Muscle of arm (tissue), 1 donor: ENCODE measurements at regions not wholly inside any gene's neighbourhood (a gene's known extent, or its start where the extent isn't known, plus 50 kb on each side); places are given as distances from the start of the nearest gene placed in this dataset.
"Not testable (repeated sequence)": the region's sequence is repeated elsewhere in the genome, so short reads cannot be mapped to it uniquely, and the experiment has no call there.

Source experiments
- DNase-seq: peaks from one replicate; pipeline ENCODE4 v3.0.0-alpha.2; 2013

- no peak for DNase-seq
Observed at GRCh38 chr18:78501251-78501650, 478.4 kb upstream of the SALL3 start.

- DNase-seq: no peak
Observed at GRCh38 chr18:78503129-78503528, 476.5 kb upstream of the SALL3 start.

DNA sequence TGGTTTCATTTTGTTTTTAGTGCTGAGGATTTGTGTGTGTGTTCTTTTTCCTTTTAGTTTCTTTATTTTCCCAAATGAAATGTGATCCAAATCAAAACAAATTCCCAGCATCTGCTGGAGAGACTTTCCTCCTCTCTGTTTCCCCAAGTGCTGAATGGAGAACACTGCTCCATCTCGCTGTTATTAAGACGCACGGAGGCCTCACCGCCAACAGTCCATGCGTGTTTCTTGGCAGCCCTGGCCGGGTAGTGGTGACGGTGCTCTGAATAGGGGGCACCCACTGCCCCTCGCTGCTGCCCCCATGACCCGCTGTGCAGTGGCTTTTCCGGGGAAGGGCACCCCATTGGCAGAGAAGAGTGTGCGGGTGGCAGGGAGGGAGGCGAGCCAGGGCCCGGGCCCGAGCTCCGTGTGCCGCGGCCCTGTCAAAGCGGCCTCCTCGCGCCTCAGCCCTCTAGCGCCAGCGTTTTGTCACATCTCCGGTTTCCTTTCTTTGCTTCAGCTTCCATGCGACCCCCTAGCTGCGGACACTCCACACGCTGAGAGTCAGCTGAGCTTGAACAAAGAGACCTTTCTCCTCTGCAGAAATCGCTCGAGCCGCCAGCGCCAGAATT lies 473.7 kb upstream of the SALL3 start:
- no peak for DNase-seq

- DNase-seq: no peak
Observed at GRCh38 chr18:78507217-78507616, 472.4 kb upstream of the SALL3 start.

DNA sequence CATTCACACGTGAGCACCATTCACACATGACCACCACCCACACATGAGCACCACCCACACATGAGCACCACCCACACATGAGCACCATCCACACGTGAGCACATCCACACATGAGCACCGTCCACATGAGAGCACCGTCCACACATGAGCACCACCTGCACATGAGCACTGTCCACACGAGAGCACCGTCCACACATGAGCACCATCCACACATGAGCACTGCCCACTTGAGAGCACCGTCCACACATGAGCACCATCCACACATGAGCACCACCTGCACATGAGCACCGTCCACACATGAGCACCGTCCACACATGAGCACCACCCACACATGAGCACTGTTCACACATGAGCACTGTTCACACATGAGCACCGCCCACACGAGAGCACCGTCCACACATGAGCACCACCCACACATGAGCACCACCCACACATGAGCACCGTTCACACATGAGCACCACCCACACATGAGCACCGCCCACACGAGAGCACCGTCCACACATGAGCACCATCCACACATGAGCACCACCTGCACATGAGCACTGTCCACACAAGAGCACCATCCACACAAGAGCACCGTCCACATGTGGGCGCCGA lies 471.3 kb upstream of the SALL3 start:
- DNase-seq: not testable (repeated sequence)

- no peak for DNase-seq
Observed at GRCh38 chr18:78510091-78510490, 469.5 kb upstream of the SALL3 start.

DNA sequence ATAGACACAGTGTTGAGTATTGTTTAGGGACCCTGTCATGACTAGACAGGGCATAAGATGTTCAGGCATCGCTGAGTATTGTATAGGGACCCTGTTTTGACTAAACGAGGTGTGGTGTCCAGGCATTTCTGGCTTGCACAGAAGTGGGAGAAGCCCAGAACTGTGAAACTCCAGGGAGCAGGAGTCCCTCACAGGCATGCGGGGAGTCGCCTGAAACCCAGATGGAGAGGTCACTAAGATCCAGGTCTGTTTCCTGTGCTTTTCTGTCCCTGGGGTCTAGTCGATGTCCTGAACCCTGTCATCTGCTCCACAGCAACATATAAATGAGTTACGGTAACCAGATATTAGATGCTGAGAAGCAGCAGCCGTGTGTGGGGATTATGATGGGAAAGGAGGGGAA lies 469.0 kb upstream of the SALL3 start:
- no peak for DNase-seq

DNA sequence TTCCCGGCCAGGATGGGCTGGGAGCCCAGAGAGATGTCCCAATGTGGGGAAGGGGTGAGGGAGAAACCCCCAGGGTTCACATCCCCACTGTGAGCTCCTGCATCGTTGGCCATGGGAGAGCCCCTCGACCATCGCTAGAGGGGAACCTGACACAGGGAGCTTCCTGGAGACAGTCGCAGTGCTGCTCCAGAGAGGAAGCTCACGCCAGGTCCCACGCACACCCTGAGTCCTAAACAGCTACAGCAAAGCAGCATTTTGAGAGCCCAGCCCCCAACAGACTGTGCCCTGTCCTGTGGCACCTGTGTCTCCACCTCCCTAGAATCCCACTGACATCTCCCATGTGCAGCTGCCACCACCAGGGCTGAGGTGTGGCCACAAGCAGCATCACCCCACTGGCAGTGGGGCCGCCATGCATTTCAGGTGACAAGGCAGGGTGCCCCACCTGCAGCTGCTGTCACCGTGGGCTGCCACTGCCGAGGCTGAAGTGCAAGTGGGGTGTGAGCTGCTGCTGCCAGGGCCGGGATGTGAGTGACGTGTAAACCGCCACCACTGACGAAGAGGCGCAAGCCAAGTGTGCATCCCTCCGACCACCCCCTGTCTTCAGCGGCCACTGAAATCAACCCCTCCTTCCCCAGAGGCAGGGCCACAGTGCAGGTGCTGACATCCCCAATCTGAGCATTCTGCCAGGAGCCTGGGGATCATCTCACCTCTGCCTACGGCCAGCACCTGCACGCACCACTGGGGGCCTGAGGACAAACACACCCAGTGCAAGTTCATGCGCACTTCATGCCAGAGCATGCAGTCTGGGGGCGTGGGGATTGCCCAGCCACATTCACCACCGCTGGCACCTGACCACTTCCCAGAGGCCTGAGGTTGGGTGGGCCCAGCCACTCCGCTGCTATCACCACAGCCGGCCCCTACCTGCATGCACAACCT lies 467.7 kb upstream of the SALL3 start:
- no peak for DNase-seq

DNA sequence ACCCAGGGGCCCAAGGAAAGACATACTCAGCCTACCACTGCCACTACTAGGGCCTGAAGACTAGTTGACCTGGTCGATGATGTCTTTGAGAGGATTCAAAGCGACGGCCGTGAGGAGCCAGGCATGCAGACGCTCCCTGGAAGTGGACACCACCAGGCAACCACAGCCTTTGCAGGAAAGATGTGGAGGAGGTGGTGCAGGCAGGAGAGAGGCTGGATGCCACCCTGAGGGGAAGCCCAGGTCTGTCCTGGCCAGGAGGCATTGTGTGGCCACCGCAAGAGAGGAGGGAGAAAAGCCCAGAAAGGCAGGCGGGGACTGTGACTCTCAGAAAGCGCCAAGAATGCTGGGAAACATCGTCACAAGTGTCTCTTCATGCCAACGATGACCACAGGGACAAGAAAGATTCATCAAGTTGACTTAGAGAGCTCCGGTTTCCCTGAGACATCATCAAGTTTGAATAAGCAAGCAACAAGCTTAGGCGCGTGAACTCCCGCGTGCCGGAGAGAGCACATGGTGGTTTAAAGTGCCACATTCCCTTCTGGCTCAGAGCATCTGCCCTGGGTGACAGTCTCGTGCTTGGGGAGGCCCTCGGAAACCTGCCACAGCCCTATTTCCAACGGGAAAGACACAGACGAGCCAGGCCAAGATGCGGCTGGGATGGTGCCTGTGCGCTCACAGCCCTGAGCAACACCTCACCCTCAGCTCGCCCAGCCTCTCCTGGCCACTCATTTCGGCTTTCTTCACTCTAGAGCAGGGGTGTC lies 464.5 kb upstream of the SALL3 start:
- no peak for DNase-seq

DNA sequence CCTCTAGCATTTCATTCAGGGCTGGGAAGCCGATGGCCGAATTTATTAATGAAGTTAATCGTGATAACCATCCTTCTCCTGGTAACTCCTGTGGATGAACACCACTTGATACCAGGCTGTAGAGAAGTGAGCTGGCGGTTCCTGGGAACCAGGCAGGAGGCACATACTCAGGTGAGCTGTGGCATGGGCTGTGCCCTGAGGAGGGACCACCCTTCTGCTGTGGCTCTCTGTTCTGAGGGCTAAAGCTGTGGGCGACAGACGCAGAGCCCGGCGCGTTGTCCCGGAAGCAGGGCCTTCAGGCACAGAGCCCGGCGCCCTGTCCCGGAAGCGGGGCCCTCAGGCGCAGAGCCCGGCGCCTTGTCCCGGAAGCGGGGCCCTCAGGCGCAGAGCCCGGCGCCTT lies 462.3 kb upstream of the SALL3 start:
- DNase-seq: no peak

DNA sequence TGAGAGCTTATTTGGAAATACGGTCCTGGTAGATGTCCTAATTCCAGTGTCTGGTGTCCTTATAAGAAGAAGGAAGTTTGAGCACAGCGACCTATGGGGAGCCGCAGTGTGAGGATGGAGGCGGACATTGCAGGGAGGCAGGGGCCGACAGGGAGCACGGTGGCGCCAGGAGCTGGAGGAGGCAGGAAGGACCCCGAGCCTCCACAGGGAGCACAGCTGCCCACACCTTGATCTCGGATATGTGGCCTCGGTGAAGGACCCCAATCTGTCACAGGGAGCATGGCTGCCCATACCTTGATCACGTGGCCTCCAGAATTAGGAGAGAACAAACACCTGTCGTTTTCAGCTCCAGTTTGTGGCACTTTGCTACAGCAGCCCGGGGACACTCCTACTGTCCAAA lies 461.6 kb upstream of the SALL3 start:
- no peak for DNase-seq

- no peak for DNase-seq
Observed at GRCh38 chr18:78518805-78519204, 460.8 kb upstream of the SALL3 start.

DNA sequence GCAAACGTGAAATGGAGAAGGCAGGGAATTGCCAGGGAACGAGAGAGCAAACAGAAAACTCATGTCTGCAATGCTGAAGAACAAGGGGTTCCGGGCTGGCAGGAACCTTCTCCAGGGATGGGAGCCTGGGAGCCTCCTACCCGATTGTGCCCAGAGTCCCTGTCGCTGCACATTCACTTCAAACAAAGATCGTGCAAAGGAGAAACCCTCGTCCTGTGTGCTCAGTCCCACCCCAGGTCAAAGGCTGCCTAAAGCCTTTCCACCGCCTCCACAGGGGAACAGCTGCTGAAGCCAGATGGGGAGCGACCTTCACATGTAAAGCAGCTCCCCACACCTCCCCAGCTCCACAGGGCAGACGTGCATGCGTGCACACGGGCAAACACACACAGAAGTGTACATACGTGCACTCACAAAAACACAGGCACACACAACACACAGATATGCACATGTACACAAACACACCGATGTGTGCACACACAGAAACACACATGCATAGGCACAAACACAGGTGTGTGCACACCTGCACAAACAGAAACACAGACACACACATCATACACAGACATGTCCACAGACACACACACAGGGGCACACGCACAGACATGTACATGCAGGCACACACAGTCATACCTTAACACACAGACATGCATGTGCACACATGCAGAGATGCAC lies 460.1 kb upstream of the SALL3 start:
- no peak for DNase-seq

- no peak for DNase-seq
Observed at GRCh38 chr18:78521136-78521535, 458.5 kb upstream of the SALL3 start.

GRCh38 chr18:78521744-78522143 lies 457.9 kb upstream of the SALL3 start:
- DNase-seq: no peak

- no peak for DNase-seq
Observed at GRCh38 chr18:78522507-78522906, 457.1 kb upstream of the SALL3 start.

- DNase-seq: no peak
Observed at GRCh38 chr18:78523850-78524249, 455.8 kb upstream of the SALL3 start.

DNA sequence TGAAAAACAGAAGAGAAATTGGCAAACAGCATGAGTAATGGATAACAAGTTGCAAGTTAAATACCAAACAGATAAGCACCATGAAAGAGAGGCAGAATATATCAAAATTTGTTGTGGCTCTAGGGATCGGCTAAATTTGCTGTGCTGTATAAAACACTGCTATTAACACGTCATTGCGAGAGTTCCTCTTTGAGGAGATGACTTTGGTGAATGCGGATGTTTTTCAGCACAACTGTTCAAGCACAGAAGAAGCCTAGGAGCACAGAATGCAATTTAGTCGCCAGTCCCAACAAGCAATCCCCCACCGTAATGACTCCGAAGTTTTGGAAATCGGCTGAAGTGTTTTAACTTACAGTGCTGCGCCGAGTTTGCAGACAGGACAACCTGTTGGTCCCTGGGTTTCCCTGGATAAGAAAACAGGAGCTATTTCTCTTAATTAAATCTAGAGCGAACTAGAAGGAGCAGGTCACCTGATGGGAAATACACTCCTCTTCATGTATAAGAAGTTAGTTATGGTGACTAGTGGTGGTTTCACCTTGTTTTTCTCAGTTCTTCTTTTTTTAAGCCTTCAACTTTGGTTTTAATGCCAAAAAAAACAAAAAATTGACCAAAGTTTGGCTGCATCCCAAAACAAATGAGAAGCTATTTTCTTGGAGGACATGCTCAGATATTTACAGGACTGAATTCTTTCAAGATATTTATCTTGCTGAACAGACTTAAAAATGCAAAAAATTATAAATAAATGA lies 454.1 kb upstream of the SALL3 start:
- no peak for DNase-seq

DNA sequence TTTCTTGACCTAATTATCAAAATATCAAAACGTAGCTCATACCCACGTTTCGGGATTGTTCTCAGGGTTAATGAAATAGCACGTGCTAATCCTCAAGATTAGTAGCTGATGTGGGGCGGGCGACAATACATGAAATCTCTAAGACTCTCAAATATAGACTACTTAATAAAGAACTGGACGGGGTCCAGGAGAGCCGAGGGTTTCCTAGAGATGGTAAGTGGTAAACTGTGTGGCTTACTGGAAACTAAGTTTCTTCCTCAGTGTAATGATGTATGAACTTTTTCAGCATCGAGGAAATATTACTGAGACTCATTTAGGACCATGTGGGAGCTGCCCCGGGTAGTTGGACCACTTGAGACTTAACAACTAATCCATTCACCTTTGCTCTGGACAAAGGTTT lies 453.3 kb upstream of the SALL3 start:
- DNase-seq: no peak

DNA sequence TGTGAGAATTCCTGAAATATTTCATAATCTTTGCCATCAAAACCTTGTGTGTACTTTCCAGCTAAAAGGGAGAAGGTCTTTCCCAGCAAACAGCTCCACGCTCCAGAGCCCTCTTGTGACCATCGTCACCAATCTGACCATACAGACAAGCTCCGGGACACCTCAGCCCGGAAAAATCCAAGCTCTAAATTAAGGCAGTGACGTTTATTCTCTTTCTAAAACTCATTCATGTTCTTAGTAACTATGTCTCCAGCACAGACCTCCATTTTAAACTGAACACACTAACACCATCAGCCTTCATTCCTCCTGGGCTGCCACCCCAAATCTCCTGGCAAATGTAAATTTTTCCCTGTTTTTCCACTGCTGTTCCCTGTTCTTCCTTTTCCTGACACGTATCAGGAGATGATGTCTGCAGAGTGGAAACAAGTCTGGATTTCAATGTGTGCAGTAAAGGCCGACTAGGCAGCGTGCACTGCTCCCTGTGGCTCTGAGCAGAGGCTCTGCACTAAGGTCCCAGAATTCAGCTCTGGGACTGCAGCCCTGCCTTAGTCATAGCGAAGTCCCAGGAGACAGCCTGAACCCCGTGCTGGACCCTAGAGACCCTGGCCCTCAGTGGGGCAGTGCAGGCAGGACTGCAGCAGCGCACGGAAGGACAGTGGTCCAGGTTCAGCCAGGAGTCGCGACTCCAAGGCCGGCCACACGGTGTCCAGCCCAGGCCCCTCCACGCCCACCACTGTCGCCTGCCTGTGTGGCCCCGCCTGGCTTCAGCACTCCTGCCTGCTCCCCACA lies 452.5 kb upstream of the SALL3 start:
- DNase-seq: no peak
